ENCODE measurements at regions not wholly inside any gene's neighbourhood (a gene's known extent, or its start where the extent isn't known, plus 50 kb on each side); places are given as distances from the start of the nearest gene placed in this dataset.

DNA sequence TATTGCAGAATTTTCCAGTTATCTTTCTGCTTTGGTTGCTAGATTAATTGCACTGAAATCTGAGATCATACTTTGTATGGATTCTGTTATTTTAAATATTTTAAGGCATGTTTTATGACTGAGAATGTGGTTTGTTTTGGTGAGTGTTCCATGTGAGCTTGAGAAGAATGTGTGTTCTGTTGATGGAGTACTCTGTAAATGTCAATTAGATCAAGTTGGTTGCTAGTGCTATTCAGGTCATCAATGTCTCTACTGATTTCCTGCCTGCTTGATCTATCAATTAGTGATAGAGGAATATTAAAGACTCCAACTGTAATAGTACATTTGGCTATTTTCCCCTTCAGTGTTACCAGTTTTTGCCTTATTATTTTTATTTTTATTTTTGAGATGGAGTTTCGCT, 64.3 kb upstream of the SHANK2 start:
- no peak for ATAC-seq
- H2AFZ ChIP-seq (ENCODE audit: low read depth, low read length), result no peak overlapping the region
- BruUV-seq (replicated peaks), result no TSS peak
- no peak overlapping the region for H3K9ac ChIP-seq (ENCODE audit: insufficient read depth in 1 of 2, low read depth in 2 of 2, low read length in 2 of 2)
- H3K4me1 ChIP-seq (replicated peaks in 1 of 2; ENCODE audit: control insufficient read depth in 2 of 2, insufficient read depth in 2 of 2, low read length in 2 of 2), result no peaks in the 10 kb centered on the region
- H3K36me3 ChIP-seq (ENCODE audit: control insufficient read depth, insufficient read depth, low read length), result no peaks in the 10 kb centered on the region
- H3K9me3 ChIP-seq (replicated peaks; ENCODE audit: control insufficient read depth, insufficient read depth, low read depth, low read length), result no peaks in the 10 kb centered on the region; the same call in 1 of the 2 replicates
- POLR2A ChIA-PET, result no interaction called here
- H3K79me2 ChIP-seq (ENCODE audit: control insufficient read depth, insufficient read depth, low read length), result no peaks in the 10 kb centered on the region
- intact Hi-C loops (cut with micrococcal nuclease), result no loop called here
- no peak overlapping the region for H3K4me3 ChIP-seq
- in situ Hi-C loops (cut with MboI), result no loop called here
- H3K9me1 ChIP-seq (ENCODE audit: control insufficient read depth, insufficient read depth, low read length), result no peaks in the 10 kb centered on the region
- no peak overlapping the region for H3K27ac ChIP-seq (ENCODE audit: extremely low read depth, low read depth, low read length)
- no peak overlapping the region for H3K4me2 ChIP-seq (ENCODE audit: insufficient read depth, low read length)
- peaks cover 0 to 4% of the 10 kb centered on the region in 2 experiments; a peak in 1 of 5 replicates for H3K27me3 ChIP-seq (ENCODE audit: control insufficient read depth in 2 of 2, insufficient read depth in 2 of 2, low read length in 2 of 2)
- no peaks in the 10 kb centered on the region for H4K20me1 ChIP-seq (replicated peaks; ENCODE audit: control insufficient read depth, insufficient read depth, low read length)
- 0% methylated on average over 1 of the region's 1 CpG for WGBS (ENCODE audit: insufficient coverage, low coverage, missing lambda C conversion rate)
- no peak for DNase-seq (ENCODE audit: extremely low read depth in 1 of 4, low spot score in 3 of 4)
- CTCF ChIA-PET (ENCODE audit: low intra/inter-chr PET ratio), result no interaction called here
- no peak for FAIRE-seq
- TF ChIP-seq SMC3 (conservative IDR thresholded peaks at IDR 0.05; ENCODE audit: insufficient read depth, low read depth, low read length) (no peak), ZNF644 (tag; IDR thresholded peaks at IDR 0.05; ENCODE audit: low read depth) (no peak), FUS (optimal IDR thresholded peaks at IDR 0.05; ENCODE audit: low read depth, low read length) (no peak), ZNF239 (CRISPR knock-in tag; IDR thresholded peaks at IDR 0.05) (no peak), HDAC3 (IDR thresholded peaks at IDR 0.05; ENCODE audit: borderline replicate concordance, partially characterized antibody) (no peak), BRD9 (IDR thresholded peaks at IDR 0.05; ENCODE audit: low read depth, partially characterized antibody) (no peak), TAF15 (IDR thresholded peaks at IDR 0.05; ENCODE audit: low read depth, low read length) (no peak), DIDO1 (tag; IDR thresholded peaks at IDR 0.05; ENCODE audit: low read depth) (no peak), CSDE1 (IDR thresholded peaks at IDR 0.05) (no peak), ETV6 (IDR thresholded peaks at IDR 0.05; ENCODE audit: borderline replicate concordance in 1 of 2, low read depth in 2 of 2, low read length in 1 of 2) (no peak), ETV6 (CRISPR knock-in tag; IDR thresholded peaks at IDR 0.05; ENCODE audit: borderline replicate concordance) (no peak), PHB2 (IDR thresholded peaks at IDR 0.05; ENCODE audit: low read depth) (no peak), ZNF23 (CRISPR knock-in tag; IDR thresholded peaks at IDR 0.05) (no peak), NFE2 (IDR thresholded peaks at IDR 0.05; ENCODE audit: low read depth) (no peak)
- TF ChIP-seq, protein P1, sequence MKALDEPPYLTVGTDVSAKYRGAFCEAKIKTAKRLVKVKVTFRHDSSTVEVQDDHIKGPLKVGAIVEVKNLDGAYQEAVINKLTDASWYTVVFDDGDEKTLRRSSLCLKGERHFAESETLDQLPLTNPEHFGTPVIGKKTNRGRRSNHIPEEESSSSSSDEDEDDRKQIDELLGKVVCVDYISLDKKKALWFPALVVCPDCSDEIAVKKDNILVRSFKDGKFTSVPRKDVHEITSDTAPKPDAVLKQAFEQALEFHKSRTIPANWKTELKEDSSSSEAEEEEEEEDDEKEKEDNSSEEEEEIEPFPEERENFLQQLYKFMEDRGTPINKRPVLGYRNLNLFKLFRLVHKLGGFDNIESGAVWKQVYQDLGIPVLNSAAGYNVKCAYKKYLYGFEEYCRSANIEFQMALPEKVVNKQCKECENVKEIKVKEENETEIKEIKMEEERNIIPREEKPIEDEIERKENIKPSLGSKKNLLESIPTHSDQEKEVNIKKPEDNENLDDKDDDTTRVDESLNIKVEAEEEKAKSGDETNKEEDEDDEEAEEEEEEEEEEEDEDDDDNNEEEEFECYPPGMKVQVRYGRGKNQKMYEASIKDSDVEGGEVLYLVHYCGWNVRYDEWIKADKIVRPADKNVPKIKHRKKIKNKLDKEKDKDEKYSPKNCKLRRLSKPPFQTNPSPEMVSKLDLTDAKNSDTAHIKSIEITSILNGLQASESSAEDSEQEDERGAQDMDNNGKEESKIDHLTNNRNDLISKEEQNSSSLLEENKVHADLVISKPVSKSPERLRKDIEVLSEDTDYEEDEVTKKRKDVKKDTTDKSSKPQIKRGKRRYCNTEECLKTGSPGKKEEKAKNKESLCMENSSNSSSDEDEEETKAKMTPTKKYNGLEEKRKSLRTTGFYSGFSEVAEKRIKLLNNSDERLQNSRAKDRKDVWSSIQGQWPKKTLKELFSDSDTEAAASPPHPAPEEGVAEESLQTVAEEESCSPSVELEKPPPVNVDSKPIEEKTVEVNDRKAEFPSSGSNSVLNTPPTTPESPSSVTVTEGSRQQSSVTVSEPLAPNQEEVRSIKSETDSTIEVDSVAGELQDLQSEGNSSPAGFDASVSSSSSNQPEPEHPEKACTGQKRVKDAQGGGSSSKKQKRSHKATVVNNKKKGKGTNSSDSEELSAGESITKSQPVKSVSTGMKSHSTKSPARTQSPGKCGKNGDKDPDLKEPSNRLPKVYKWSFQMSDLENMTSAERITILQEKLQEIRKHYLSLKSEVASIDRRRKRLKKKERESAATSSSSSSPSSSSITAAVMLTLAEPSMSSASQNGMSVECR (CRISPR knock-in tag; IDR thresholded peaks at IDR 0.05), result no peak
- TF ChIP-seq, protein P2, sequence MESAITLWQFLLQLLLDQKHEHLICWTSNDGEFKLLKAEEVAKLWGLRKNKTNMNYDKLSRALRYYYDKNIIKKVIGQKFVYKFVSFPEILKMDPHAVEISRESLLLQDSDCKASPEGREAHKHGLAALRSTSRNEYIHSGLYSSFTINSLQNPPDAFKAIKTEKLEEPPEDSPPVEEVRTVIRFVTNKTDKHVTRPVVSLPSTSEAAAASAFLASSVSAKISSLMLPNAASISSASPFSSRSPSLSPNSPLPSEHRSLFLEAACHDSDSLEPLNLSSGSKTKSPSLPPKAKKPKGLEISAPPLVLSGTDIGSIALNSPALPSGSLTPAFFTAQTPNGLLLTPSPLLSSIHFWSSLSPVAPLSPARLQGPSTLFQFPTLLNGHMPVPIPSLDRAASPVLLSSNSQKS (CRISPR knock-in tag; IDR thresholded peaks at IDR 0.05), result no peak
- TF ChIP-seq, protein P3, sequence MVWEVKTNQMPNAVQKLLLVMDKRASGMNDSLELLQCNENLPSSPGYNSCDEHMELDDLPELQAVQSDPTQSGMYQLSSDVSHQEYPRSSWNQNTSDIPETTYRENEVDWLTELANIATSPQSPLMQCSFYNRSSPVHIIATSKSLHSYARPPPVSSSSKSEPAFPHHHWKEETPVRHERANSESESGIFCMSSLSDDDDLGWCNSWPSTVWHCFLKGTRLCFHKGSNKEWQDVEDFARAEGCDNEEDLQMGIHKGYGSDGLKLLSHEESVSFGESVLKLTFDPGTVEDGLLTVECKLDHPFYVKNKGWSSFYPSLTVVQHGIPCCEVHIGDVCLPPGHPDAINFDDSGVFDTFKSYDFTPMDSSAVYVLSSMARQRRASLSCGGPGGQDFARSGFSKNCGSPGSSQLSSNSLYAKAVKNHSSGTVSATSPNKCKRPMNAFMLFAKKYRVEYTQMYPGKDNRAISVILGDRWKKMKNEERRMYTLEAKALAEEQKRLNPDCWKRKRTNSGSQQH (CRISPR knock-in tag; IDR thresholded peaks at IDR 0.05), result no peak
